MV-4-11 (cell line): ENCODE measurements at regions not wholly inside any gene's neighbourhood (a gene's known extent, or its start where the extent isn't known, plus 50 kb on each side); places are given as distances from the start of the nearest gene placed in this dataset.

Experiments
- DNase-seq: peaks from one replicate; lab custom pipeline; 2025; lab: John Stamatoyannopoulos, UW

DNA sequence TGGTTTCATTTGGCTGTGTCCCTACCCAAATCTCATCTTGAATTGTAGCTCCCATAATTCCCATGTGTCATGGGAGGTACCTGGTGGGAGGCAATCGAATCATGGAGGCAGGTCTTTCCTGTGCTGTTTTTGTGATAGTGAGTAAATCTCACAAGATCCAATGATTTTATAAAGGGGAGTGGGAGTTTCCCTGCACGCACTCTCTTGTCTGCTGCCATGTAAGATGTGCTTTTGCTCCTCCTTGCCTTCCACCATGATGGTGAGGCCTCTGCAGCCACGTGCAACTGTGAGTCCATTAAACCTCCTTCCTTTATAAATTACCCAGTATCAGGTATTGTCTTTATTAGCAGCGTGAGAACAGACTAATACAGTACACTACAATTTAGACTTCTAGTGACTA lies 67.5 kb upstream of the LINC01488 start:
- DNase-seq = no peak

- DNase-seq = no peak
Measured at GRCh38 chr11:69414773-69415187, 66.7 kb upstream of the LINC01488 start.

DNA sequence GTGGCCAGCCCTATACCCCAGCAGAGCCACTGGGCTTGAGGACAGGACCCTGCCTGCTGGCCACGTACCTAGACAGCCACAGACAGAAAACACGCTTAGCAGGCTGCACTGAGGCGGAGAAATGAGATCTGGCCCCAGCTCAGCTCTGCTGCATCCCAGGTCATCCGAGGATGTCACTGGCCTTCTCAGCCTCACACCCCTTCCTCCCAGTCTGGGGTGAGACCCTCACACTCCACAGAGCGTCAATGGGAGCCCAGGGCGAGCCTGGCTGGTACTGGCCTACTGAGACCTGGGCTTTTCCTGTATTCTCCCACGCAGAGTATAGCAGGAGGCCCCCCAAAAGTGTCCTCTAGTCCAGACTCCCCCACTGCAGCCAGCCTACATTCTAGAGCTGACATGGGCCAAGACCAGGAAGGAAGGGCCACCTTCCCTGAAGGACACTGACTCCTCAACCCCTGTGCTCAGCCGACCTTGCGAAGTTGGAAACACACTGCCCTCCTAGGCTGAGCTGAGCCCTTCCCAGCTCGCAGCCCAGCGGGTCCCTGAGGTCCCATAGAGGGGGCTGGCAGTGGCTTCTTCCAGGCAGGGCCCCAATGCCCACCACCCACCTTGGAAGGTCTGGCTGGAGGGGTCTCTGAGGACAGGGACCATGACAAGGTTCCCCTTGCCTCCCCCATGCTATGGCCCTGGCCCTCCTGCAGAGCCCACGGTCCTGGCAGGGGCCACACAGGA lies 65.9 kb upstream of the LINC01488 start:
- DNase-seq = no peak

DNA sequence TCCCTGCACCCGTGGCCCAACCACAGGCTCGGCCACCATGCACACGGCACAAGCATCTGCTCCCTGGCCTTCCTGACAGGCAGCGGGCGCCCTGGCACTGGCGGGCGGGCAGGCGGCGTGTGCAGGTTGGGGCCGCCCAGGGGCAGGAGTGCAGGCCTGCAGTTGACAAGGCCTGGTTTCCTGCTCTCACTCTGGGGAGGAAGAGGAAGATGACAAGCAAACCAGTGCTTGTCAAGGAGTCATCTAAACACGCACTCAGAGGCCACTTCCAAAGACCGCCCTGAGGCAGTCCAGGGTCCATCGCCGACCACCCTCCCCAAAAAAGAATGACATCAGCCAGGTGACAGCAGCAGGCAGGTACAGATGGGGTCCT lies 65.3 kb upstream of the LINC01488 start:
- DNase-seq = no peak

GRCh38 chr11:69416762-69417698 lies 64.4 kb upstream of the LINC01488 start:
- no peak for DNase-seq

DNA sequence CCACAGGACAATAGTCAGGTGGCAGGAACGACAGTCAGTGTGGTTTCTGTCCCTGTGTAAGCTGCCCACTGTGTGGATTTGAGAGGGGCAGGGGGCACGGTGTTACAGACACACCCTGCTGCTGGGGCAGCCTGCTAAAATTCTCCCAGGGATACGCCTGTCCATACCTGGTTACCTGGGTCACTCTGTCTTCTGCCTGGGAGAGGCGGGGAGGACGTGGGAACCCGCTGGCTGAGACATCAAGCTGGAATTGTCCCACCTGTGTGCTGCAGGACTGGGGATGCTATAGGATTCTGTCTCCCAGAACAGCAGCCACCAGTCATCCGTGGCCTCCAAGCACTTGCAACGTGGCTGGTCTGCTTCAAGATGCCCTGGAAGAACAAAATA lies 63.8 kb upstream of the LINC01488 start:
- no peak for DNase-seq

- DNase-seq = no peak
Measured at GRCh38 chr11:69418576-69419296, 62.7 kb upstream of the LINC01488 start.

- no peak for DNase-seq
Measured at GRCh38 chr11:69419662-69420395, 61.6 kb upstream of the LINC01488 start.

DNA sequence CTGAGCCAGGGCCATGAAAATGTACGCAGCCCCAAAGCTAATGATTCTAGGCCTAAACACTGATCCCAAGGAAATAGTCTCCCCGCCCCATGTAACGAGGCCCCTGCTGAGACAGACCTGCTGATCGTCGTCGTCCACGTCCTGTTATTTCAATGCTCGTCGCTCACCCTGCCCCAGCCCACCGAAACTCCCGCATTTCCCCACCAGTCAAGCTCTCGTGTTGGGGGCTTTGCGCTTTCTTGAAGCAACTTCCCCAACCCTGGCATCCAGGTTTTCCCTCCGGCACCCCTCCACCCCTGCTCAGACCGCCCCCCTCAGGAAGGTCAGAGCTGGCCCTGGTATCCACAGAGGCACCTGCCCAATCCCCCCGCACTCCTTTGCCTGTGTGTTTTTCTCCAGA lies 58.8 kb upstream of the LINC01488 start:
- no peak for DNase-seq

- no peak for DNase-seq
Measured at GRCh38 chr11:69423181-69423580, 58.3 kb upstream of the LINC01488 start.

- no peak for DNase-seq
Measured at GRCh38 chr11:69423611-69424385, 57.7 kb upstream of the LINC01488 start.

DNA sequence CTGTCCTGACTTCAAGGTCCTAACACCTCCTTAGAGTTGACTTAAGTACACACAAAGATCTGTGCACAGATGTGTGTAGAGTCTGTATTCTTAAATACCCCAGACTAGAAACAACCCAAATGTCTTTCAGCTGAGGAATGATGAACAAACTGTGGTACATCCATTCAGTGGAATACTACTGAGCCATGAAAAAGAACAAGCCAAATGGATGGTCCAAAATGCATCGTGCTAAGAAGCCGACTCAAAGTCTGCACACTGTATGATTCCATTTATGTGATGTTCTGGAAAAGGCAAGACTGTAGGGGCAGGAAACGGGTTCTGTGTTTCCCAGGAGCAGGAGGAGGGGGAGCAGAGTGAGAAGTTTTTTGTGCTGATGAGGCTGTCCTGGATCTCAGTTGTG lies 56.7 kb upstream of the LINC01488 start:
- no peak for DNase-seq

DNA sequence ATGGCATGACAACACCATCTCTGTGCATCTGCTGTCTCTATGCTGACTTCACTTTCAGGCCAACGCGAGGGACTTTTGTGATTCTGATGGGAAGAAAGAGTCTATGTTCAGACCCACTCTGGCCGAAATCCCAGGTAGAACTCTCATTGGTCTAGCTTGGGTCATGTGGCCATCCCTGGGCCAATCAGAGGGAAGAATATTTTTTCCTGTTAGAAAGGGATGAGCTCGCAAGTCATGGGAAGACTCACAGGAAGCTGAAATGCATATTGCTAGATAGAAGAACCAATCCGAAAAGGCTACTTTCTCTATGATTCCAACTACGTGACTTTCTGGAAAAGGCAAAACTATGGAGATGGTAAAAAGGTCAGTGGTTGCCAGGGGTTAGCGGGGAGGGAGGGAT lies 56.0 kb upstream of the LINC01488 start:
- DNase-seq = no peak

- DNase-seq = peak; percentile 28
Measured at GRCh38 chr11:69425895-69426544, 55.4 kb upstream of the LINC01488 start.

GRCh38 chr11:69427337-69427736 lies 54.1 kb upstream of the LINC01488 start:
- DNase-seq = peak; percentile 33

GRCh38 chr11:69427906-69428880 lies 53.3 kb upstream of the LINC01488 start:
- DNase-seq = no peak

DNA sequence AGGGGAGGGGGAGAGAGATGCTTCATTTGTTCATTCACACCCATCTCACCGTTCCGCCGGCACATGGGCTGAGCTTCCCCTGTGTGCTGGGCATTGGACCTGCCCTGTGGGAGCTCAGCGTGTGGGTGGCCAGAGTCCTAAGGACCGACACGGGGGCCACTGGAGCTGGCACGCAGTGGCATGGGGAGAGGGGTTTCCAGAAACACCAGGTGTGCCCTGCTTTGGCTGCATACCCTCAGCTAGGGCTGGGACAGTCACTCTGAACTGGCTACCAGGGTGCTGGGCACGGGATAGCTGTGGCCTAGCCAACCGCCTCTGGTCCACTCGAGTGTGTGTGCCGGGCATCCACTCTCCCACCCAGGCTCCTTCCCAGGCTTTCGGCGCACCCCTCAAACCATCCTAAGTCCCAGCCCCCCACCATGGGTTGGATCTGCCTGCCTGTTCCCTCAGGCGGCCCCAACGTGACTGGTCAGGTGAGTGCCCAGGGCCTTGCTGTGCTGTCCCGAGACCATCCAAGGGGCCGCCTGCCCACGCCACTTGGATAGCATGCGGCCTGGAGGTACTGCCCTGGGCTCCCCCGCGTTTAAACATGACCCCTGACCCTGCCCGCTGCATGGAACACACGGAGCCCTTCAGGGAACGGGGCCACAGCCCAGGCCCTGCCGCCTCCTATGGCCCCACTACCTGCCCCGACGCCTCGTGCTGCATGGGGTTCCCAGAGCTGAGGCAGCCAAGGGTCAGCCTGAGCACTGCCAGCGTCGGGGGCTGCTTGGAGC lies 51.6 kb upstream of the LINC01488 start:
- no peak for DNase-seq

GRCh38 chr11:69430566-69430965 lies 50.9 kb upstream of the LINC01488 start:
- DNase-seq = no peak

DNA sequence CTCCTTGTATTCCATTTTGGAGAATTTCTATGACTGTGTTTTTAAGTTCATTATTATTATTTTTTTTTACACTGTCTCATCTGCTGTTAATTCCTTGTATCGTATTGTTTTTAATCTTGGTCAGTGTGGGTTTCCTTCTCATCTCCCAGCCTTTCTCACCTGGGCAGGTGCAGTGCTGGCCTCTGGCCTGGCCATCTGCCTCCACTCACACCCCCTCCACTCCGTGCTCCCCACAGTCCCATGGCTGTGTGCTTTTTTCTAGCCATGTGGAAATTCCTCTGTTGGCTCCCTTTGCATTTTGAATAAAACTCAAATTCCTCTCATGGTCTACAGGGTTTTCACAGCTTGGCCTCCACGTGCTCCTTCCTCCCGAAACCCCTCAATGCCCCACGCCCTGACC lies 50.3 kb upstream of the LINC01488 start:
- DNase-seq = no peak
